Stimulated activated CD4-positive, alpha-beta T cell treated with anti-CD3 and anti-CD28 coated beads, TNF-alpha, amount 100 ng/mL, for 4 hours (primary cell): ENCODE measurements at regions not wholly inside any gene's neighbourhood (a gene's known extent, or its start where the extent isn't known, plus 50 kb on each side); places are given as distances from the start of the nearest gene placed in this dataset.
"Not testable (repeated sequence)": the region's sequence is repeated elsewhere in the genome, so short reads cannot be mapped to it uniquely, and the experiment has no call there.

Experiments used
- DNase-seq, 3 experiments: peaks; one replicate each; pipeline ENCODE4 v3.0.0-alpha.2; 2020; ENCODE audit warnings: low read depth in 3 of 3

- DNase-seq, result no peak
Measured at GRCh38 chr9:29325894-29326293, 1752.6 kb upstream of the C9orf72 start.

- no peak for DNase-seq
Measured at GRCh38 chr9:29332789-29333188, 1759.5 kb upstream of the C9orf72 start.

- no peak for DNase-seq
Measured at GRCh38 chr9:29336281-29336680, 1763.0 kb upstream of the C9orf72 start.

DNA sequence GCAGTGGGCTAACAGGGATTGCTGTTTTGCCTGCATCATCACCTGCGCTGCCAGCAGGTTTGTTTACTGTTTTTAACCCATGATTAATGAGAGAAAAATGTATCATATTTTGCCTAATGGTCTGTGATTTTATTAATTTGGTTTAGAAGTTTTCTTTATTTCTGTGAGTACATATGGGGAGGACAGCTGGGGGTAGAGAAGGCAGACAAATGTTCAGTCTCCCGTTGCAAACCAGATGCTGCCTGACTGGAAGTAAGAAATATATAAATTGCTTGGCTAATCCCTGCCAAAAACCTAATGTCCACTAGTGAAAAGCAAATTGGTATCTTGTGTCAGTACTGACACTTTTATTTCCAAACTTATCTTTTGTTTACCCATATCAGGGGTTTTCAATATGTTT is 1766.1 kb upstream of the C9orf72 start:
- DNase-seq, result no peak

GRCh38 chr9:29348999-29349398 is 1775.7 kb upstream of the C9orf72 start:
- no peak for DNase-seq

- no peak for DNase-seq
Measured at GRCh38 chr9:29389421-29389820, 1816.1 kb upstream of the C9orf72 start.

- no peak for DNase-seq
Measured at GRCh38 chr9:29390859-29391258, 1817.6 kb upstream of the C9orf72 start.

DNA sequence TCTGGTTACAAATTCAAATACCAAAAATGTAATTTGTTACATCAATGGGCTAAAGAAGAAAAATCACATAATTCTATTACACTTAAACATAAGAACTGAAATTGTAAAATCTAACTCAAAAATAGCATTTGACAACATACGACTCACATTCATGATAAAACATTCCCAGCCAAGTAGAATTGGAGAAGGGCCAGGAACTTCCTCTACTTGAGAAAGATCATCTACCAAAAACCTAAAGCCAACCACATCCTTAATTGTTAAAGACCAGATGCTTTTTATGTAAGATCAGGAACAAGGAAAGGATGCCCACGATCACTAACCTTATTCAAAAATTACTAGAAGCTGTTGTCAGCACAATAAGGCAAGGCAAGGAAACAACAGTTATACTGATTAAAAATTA is 1819.8 kb upstream of the C9orf72 start:
- DNase-seq, result no peak

GRCh38 chr9:29394855-29395254 is 1821.6 kb upstream of the C9orf72 start:
- no peak for DNase-seq

GRCh38 chr9:29397148-29397547 is 1823.9 kb upstream of the C9orf72 start:
- DNase-seq, result no peak

DNA sequence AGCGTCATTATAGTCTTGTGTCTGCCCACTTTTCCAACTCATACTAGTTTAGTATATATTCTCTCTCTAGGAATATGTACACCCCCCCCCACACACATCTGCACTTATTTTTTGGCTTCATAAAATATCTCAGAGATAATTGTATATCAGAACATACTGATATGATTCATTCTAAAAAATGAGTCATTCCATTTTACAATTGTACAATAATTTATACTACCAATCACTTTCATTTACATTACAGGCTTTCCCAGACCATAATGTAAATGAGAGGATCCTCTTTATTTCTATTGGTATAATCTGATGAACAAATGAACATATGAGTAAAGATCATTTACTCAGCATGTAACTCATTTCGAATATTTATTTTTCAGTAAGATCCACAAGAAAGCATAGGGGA is 1842.9 kb upstream of the C9orf72 start:
- DNase-seq, result no peak

- no peak for DNase-seq
Measured at GRCh38 chr9:29422438-29422837, 1849.2 kb upstream of the C9orf72 start.

DNA sequence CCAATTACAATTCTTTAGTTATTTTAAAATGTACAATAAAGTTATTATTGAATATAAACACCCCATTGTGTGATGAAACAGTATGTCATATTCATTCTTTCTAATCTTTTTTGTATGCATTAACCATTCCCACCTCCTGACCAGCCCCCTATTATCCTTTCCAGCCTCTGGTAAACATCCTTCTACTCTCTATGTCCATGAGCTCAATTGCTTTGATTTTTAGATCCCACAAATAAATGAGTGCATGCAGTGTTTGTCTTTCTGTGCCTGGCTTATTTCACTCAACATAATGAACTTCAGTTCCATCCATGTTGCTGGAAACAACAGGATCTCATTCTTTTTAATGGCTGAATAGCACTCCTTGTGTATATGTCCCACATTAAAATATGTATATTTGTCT is 1858.9 kb upstream of the C9orf72 start:
- DNase-seq, result no peak

- not testable (repeated sequence) for DNase-seq
Measured at GRCh38 chr9:29432656-29433055, 1859.4 kb upstream of the C9orf72 start.

- no peak for DNase-seq
Measured at GRCh38 chr9:29435368-29435767, 1862.1 kb upstream of the C9orf72 start.

DNA sequence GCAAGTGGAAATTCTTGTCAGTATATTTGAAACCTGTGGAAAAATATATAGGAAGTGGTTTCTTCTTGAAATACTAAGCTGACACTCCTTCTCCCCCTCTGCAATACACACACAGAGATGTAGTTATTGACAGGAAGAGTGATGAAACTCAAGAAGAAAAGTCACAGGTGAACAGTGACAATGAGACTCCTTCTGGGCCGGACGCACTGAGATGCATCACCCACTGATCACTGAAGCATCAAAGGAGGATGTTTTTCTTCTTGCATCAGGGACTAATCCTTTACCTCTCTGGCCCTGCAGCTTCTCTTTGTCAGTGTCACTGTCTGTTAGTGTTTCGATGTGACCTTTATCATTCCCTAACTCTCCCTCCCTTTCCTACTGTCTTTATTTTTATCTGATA is 1864.2 kb upstream of the C9orf72 start:
- no peak for DNase-seq

GRCh38 chr9:29439961-29440360 is 1866.7 kb upstream of the C9orf72 start:
- no peak for DNase-seq

- DNase-seq, result no peak
Measured at GRCh38 chr9:29440449-29440848, 1867.2 kb upstream of the C9orf72 start.

DNA sequence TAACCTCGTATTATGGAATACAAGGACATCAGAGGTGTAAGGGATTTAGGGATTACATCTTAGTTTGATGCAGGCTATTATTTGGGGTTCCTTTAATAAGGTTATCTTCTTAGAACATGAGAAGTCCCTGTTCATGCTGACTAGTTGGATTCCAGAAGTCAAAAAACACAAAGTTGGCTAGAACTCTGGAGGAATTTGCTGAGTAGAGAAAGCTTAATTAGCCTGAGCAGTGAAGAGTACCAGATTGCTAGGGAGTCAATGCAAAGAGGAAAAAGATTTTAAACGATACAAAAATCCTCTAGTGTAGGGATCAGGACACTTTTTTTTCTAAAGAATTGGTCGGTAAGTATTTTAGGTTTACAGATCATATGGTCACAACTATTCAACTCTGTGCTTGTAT is 1872.5 kb upstream of the C9orf72 start:
- DNase-seq, result no peak

GRCh38 chr9:29449306-29449705 is 1876.0 kb upstream of the C9orf72 start:
- DNase-seq, result no peak

- DNase-seq, result not testable (repeated sequence)
Measured at GRCh38 chr9:29450343-29450875, 1877.1 kb upstream of the C9orf72 start.

DNA sequence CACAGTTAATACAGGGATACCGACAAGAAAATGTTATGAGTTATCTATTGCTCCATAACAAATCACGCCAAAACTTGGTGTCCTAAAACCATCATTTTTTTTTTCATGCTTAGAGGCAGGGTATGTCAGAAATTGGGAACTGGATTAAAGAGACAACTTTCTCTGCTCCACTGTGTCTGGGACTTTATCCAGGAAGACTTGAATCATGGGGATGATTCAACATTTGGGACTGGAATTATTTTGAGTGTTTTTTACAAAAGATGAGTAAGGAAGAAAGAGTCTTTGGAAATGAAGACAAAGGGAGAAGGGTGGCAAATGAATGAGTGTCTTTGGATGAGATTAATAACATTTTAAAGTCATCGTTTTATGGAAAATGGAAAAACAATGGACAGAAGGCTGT is 1883.7 kb upstream of the C9orf72 start:
- no peak for DNase-seq

- DNase-seq, result no peak
Measured at GRCh38 chr9:29475471-29475870, 1902.2 kb upstream of the C9orf72 start.

- no peak for DNase-seq
Measured at GRCh38 chr9:29511680-29512079, 1938.4 kb upstream of the C9orf72 start.

- DNase-seq, result no peak
Measured at GRCh38 chr9:29514336-29514735, 1941.1 kb upstream of the C9orf72 start.
